Adipocyte (in vitro differentiated cells): ENCODE measurements at regions not wholly inside any gene's neighbourhood (a gene's known extent, or its start where the extent isn't known, plus 50 kb on each side); places are given as distances from the start of the nearest gene placed in this dataset.
A peak's percentile ranks its signal among the peaks of the same experiment; 100 is the strongest.

Source experiments
- DNase-seq: peaks from one replicate; pipeline ENCODE4 v3.0.0-alpha.2; 2015; ENCODE audit warnings: low read depth
- H3K27me3 ChIP-seq: replicated peaks from 2 replicates; pipeline ENCODE4 v1.7.0; 2013; ENCODE audit warnings: mild to moderate bottlenecking, low read length, moderate library complexity; ENCODE audit not compliant: control insufficient read depth, insufficient read depth
- H3K36me3 ChIP-seq: 2 replicates; pipeline ENCODE4 v1.7.0; 2013; ENCODE audit warnings: low read length, mild to moderate bottlenecking, moderate library complexity; ENCODE audit not compliant: control insufficient read depth, insufficient read depth, severe bottlenecking
- H3K4me1 ChIP-seq: 2 replicates; pipeline ENCODE4 v1.7.0; 2013; ENCODE audit warnings: mild to moderate bottlenecking, low read length, moderate library complexity; ENCODE audit not compliant: control insufficient read depth, insufficient read depth
- H3K4me3 ChIP-seq: 2 replicates; pipeline ENCODE4 v1.7.0; 2013; ENCODE audit warnings: mild to moderate bottlenecking, low read length, moderate library complexity
- H3K9ac ChIP-seq: 2 replicates; pipeline ENCODE4 v1.7.0; 2013; ENCODE audit warnings: mild to moderate bottlenecking, low read length, moderate library complexity
- H3K9me3 ChIP-seq: 2 replicates; pipeline ENCODE4 v1.7.0; 2013; ENCODE audit warnings: mild to moderate bottlenecking, low read length, moderate library complexity; ENCODE audit not compliant: control insufficient read depth

GRCh38 chr12:129959889-129960288, 56.1 kb upstream of the TMEM132D start:
- no peaks in the 10 kb centered on the region for H3K4me1 ChIP-seq
- no peaks in the 10 kb centered on the region for H3K27me3 ChIP-seq
- H3K9me3 ChIP-seq = no peaks in the 10 kb centered on the region
- H3K4me3 ChIP-seq = no peak overlapping the region
- DNase-seq = no peak
- no peak overlapping the region for H3K9ac ChIP-seq
- no peaks in the 10 kb centered on the region for H3K36me3 ChIP-seq

- H3K27me3 ChIP-seq = no peaks in the 10 kb centered on the region
- DNase-seq = peak; percentile 49
- no peaks in the 10 kb centered on the region for H3K4me1 ChIP-seq
- peaks cover 7% of the 10 kb centered on the region for H3K9me3 ChIP-seq
- no peaks in the 10 kb centered on the region for H3K36me3 ChIP-seq
- no peak overlapping the region for H3K9ac ChIP-seq
- H3K4me3 ChIP-seq = no peak overlapping the region
Observed at GRCh38 chr12:129961091-129961490, 57.3 kb upstream of the TMEM132D start.

GRCh38 chr12:129961856-129962255, 58.0 kb upstream of the TMEM132D start:
- H3K9me3 ChIP-seq = peaks cover 7% of the 10 kb centered on the region
- H3K4me1 ChIP-seq = no peaks in the 10 kb centered on the region
- H3K36me3 ChIP-seq = no peaks in the 10 kb centered on the region
- DNase-seq = no peak
- H3K4me3 ChIP-seq = no peak overlapping the region
- no peak overlapping the region for H3K9ac ChIP-seq
- no peaks in the 10 kb centered on the region for H3K27me3 ChIP-seq

- H3K4me3 ChIP-seq = no peak overlapping the region
Observed at GRCh38 chr12:129964300-129964699, 60.5 kb upstream of the TMEM132D start.

DNA sequence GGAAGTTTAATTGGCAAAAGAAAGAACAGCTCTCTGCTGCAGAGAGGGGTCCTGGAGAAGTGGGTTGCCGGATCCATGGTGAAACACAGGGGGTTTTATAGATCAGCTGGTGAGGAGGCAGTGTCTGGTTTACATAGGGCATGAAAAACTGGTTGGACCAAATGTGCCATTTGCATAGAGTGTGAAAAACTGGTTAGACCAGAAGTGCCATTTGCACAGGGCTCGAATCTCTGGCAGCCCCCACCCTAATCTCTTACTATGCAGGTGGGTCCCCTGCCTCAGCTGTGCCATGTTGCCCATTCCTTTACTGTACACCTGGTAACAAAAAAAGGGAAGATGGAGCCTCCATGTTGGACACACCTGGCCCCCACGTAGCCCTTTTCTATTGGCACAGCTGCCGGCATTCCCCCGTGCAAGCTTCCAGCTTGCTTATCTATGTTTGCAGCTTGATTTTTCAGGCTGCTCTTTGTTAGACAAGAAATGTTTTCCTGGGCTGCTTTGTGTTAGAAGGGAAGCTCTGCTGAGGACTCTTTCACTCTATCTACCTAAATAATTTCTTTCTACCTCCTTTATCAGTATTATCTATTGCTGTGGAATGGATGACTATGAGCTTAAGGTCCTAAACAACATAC, 61.1 kb upstream of the TMEM132D start:
- no peaks in the 10 kb centered on the region for H3K36me3 ChIP-seq
- no peaks in the 10 kb centered on the region for H3K4me1 ChIP-seq
- H3K9me3 ChIP-seq = peaks cover 7% of the 10 kb centered on the region
- no peaks in the 10 kb centered on the region for H3K27me3 ChIP-seq
- no peak overlapping the region for H3K4me3 ChIP-seq
- no peak overlapping the region for H3K9ac ChIP-seq
- DNase-seq = no peak

More at GRCh38 chr12:129964300-129964699, 60.5 kb upstream of the TMEM132D start:
- no peak overlapping the region for H3K9ac ChIP-seq
- no peaks in the 10 kb centered on the region for H3K36me3 ChIP-seq
- peaks cover 7% of the 10 kb centered on the region for H3K9me3 ChIP-seq
- H3K27me3 ChIP-seq = no peaks in the 10 kb centered on the region
- no peak for DNase-seq
- no peaks in the 10 kb centered on the region for H3K4me1 ChIP-seq

DNA sequence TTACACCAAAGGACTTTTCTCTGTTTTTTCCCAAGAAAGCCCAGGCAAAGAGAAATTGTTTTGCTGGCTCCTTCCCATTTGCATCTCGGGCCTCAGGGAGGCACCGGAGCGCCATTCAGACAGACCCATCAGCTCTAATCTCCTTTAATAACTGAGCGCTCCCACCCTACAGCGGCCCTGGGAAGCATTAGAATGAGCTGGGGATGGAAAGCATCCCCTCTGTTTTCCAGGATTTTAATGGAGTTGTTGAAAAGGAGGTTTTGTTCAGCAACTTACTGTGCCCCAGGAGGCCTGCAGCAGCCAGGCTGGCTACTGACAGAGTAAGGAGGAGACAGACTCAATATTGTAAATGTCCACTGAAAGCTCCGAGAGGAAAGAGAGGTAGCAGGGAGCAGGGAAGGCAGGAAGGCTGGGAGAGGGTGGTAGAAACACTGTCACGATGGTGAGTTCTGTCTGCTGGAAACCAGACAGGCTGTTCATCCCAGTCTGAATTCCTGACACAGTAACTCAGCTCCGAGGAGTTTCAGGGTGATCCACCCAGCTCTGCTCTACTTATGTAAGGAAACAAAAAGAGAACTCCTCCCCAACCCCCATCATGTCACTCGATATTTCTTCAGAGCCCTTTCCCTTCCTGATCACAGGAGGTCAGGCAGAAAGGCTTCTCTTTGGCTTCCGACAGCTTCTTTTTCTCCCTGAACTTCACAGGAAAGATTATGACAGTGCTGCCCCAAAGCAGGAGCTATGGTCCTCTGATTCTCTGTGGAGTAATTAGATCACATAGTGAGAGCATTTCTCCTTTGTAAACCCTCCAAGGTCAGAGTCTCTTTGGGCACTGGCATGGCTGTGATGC, 62.5 kb upstream of the TMEM132D start:
- no peaks in the 10 kb centered on the region for H3K36me3 ChIP-seq
- H3K4me1 ChIP-seq = no peaks in the 10 kb centered on the region
- H3K9me3 ChIP-seq = peaks cover 7% of the 10 kb centered on the region
- no peak overlapping the region for H3K4me3 ChIP-seq
- peak; percentile 49 for DNase-seq
- no peaks in the 10 kb centered on the region for H3K27me3 ChIP-seq
- H3K9ac ChIP-seq = no peak overlapping the region

DNA sequence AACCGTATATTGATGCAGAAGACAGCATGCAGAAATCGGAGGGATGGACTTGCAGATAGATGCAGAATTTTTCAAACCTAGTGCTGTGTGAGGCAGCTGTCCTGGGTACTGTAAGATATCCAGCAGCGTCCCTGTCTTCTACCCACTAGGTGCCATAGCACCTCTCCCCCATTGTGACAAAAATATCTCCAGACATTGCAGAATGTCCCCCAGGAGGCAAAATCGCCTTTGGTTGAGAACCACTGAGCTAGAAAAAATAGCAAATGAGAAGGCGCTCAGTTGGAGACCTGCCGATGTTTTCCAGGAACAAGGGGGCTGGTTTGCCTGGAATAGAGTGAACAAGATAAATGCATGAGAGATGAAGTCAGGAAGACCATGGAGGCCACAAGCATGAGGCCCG, 67.9 kb upstream of the TMEM132D start:
- Histone ChIP-seq H3K27me3 (no peaks in the 10 kb centered on the region), H3K4me1 (no peaks in the 10 kb centered on the region), H3K9ac (no peak overlapping the region), H3K4me3 (no peak overlapping the region), H3K9me3 (no peaks in the 10 kb centered on the region), H3K36me3 (no peaks in the 10 kb centered on the region)
- DNase-seq = no peak

GRCh38 chr12:129973236-129973961, 69.6 kb upstream of the TMEM132D start:
- H3K9ac ChIP-seq = no peak overlapping the region
- no peak overlapping the region for H3K4me3 ChIP-seq
- H3K9me3 ChIP-seq = no peaks in the 10 kb centered on the region
- H3K4me1 ChIP-seq = no peaks in the 10 kb centered on the region
- no peaks in the 10 kb centered on the region for H3K36me3 ChIP-seq
- no peaks in the 10 kb centered on the region for H3K27me3 ChIP-seq
- DNase-seq = no peak

GRCh38 chr12:129984106-129984505, 80.3 kb upstream of the TMEM132D start:
- H3K27me3 ChIP-seq = no peaks in the 10 kb centered on the region
- no peak overlapping the region for H3K9ac ChIP-seq
- H3K4me1 ChIP-seq = no peaks in the 10 kb centered on the region
- H3K4me3 ChIP-seq = no peak overlapping the region
- H3K9me3 ChIP-seq = no peaks in the 10 kb centered on the region
- no peaks in the 10 kb centered on the region for H3K36me3 ChIP-seq
- no peak for DNase-seq

- no peaks in the 10 kb centered on the region for H3K27me3 ChIP-seq
- no peak overlapping the region for H3K9ac ChIP-seq
- H3K4me3 ChIP-seq = no peak overlapping the region
- no peak for DNase-seq
- H3K9me3 ChIP-seq = peaks cover 6% of the 10 kb centered on the region
- H3K36me3 ChIP-seq = no peaks in the 10 kb centered on the region
- H3K4me1 ChIP-seq = no peaks in the 10 kb centered on the region
Observed at GRCh38 chr12:129987841-129988240, 84.0 kb upstream of the TMEM132D start.

GRCh38 chr12:129994634-129995033, 90.8 kb upstream of the TMEM132D start:
- Histone ChIP-seq H3K9me3 (peaks cover 7% of the 10 kb centered on the region), H3K4me1 (no peaks in the 10 kb centered on the region), H3K36me3 (no peaks in the 10 kb centered on the region), H3K9ac (no peak overlapping the region), H3K4me3 (no peak overlapping the region), H3K27me3 (no peaks in the 10 kb centered on the region)
- no peak for DNase-seq
